ENCODE measurements at regions not wholly inside any gene's neighbourhood (a gene's known extent, or its start where the extent isn't known, plus 50 kb on each side); places are given as distances from the start of the nearest gene placed in this dataset.

- no peak overlapping the region for H3K4me3 ChIP-seq (ENCODE audit: low read depth, low read length)
- DNase-seq (ENCODE audit: low read depth) = peak; percentile 82
These were observed 221.9 kb downstream of the TSHZ3 start for GRCh38 chr19:31127134-31127967.

DNA sequence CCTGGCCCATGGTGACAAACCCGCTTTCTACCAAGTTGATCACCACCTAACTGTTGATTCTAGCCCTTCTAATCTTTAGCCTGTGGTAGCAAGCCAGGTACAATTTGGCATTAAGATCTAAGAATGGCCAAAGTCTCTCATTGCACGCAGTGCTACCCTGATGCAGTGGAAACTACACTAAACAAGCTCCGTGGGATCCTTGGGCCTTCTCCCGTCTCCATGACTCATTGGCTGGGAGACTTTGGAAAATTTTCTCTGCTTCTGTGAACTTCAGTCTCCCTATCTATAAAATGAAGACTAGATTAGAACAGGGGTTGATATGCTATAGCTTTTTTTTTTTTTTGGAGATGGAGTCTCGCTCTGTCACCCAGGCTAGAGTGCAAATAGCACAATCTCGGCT is 223.0 kb downstream of the TSHZ3 start:
- DNase-seq (ENCODE audit: low read depth) = no peak
- H3K4me3 ChIP-seq (ENCODE audit: low read depth, low read length) = no peak overlapping the region

- no peak for DNase-seq (ENCODE audit: low read depth)
These were observed 224.2 kb downstream of the TSHZ3 start for GRCh38 chr19:31125071-31125470.

GRCh38 chr19:31121501-31121900 is 227.7 kb downstream of the TSHZ3 start:
- no peak for DNase-seq (ENCODE audit: low read depth)
- H3K4me3 ChIP-seq (ENCODE audit: low read depth, low read length) = no peak overlapping the region

More at GRCh38 chr19:31125071-31125470, 224.2 kb downstream of the TSHZ3 start:
- no peak overlapping the region for H3K4me3 ChIP-seq (ENCODE audit: low read depth, low read length)

DNA sequence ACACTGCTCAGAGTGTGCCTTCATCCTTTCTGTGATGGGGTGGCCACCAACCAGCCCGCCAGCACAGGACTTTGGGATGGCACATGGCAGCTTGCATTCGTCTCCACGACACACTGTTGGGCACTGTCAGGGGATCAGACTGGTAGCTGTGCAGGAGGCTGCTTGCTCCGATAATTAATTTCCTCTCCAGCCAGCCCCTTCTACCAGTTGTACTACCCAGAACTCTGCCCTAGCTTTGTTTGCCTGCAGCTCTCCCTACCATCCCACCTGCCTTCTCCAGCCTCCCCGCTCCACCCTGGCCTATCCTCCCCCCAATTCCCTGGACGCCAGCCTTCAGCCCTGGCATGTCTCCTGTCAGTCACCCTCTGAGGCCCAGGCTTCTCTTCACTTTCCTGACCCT is 228.3 kb downstream of the TSHZ3 start:
- no peak overlapping the region for H3K4me3 ChIP-seq (ENCODE audit: low read depth, low read length)
- DNase-seq (ENCODE audit: low read depth) = no peak

GRCh38 chr19:31119951-31120690 is 229.1 kb downstream of the TSHZ3 start:
- DNase-seq (ENCODE audit: low read depth) = no peak
- no peak overlapping the region for H3K4me3 ChIP-seq (ENCODE audit: low read depth, low read length)

- DNase-seq (ENCODE audit: low read depth) = no peak
- H3K4me3 ChIP-seq (ENCODE audit: low read depth, low read length) = no peak overlapping the region
These were observed 230.2 kb downstream of the TSHZ3 start for GRCh38 chr19:31118986-31119385.

- DNase-seq (ENCODE audit: low read depth) = no peak
- no peak overlapping the region for H3K4me3 ChIP-seq (ENCODE audit: low read depth, low read length)
These were observed 230.8 kb downstream of the TSHZ3 start for GRCh38 chr19:31118287-31118955.

DNA sequence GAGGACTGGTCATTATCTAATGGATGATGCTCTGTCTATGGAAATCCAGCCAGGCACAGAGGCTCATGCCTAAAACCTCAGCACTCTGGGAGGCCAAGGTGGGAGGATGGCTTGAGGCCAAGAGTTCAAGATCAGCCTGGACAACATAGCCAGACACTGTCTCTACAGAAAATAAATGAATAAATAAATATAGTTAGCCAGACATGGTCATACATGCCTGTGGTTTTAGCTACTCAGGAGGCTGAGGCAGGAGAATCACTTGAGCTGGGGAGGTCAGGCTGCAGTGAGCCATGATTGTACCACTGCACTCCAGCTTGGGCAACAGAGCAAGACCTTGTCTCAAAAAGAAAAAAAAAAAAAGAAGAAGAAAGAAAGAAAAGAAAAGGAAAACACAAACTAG is 234.7 kb downstream of the TSHZ3 start:
- no peak overlapping the region for H3K4me3 ChIP-seq (ENCODE audit: low read depth, low read length)
- no peak for DNase-seq (ENCODE audit: low read depth)

DNA sequence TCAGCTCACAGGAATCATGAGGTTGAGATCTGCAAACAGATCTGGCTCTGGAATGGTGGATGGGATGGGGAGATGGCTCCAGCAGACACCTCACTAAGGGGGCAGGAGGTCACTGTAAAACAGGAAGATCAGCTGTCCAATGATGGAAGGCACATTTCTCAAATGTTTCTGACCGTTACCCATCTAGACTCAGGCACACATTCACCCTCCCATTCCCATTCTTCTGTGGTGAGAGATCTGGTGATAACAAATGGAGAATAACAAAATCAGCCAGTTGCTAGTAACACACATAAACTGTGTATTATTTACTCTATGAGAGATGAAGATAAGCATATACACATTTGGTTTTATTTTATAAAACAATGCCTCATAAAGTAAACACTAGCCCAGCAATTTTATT is 235.9 kb downstream of the TSHZ3 start:
- no peak overlapping the region for H3K4me3 ChIP-seq (ENCODE audit: low read depth, low read length)
- DNase-seq (ENCODE audit: low read depth) = no peak

- no peak for DNase-seq (ENCODE audit: low read depth)
- no peak overlapping the region for H3K4me3 ChIP-seq (ENCODE audit: low read depth, low read length)
These were observed 237.1 kb downstream of the TSHZ3 start for GRCh38 chr19:31112158-31112557.

DNA sequence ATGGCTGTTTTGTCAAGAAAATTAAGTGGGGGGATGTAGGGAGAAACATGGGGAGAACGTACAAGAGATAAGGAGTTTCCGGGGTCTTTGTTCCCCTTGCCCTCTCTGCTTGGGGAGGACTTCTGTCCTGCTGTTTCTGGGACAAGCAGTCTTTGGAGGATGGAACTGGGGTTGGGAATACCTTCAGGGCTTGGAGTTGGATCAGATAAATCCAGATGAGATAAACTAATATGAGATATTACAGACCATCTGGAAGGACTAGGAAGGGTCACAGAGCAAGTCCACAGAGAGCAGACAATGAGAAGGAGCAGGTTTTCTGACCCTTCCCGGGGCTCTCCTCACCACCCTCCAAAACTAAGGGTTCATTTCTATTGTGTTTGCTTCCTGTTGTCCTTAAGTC is 237.5 kb downstream of the TSHZ3 start:
- H3K4me3 ChIP-seq (ENCODE audit: low read depth, low read length) = no peak overlapping the region
- no peak for DNase-seq (ENCODE audit: low read depth)

DNA sequence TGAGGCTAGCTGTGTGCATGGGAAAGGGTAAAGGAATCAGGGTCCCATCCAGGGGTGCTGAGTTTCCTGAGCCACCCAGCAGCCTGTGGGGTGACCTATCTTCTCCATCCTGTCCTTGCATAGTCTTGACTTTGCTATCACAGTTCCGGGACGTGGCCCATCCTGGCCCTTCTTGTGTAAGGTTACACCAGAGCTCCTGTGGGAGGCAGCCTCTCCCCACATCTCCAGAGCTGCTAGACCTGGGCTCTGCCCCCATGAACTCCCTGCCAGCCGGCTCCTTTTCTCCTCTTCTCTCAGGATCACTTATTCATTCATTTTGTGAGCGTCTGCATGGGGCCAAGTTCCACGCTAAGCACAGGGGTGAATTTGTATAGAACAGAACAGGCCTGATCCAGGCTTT is 238.9 kb downstream of the TSHZ3 start:
- H3K4me3 ChIP-seq (ENCODE audit: low read depth, low read length) = no peak overlapping the region
- no peak for DNase-seq (ENCODE audit: low read depth)

DNA sequence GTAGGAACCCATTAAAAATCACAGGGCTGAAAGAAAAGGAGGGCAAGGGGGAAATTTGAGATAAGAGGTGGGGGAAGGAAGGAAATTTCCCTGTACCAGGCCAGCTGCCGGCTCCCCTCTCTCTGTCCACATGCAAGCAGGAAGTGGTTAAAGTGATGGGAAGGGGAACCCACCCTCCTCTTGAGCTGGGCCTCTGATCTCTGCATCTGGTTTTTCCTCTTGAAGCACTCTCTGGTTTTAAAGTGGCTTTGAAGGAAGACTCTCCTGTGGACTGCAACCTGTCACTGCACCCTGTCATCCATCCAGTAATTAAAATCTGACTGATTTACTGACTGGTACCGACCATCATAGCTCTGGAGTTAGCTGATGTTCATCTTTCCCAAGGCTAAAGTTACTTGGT is 239.6 kb downstream of the TSHZ3 start:
- no peak for DNase-seq (ENCODE audit: low read depth)
- no peak overlapping the region for H3K4me3 ChIP-seq (ENCODE audit: low read depth, low read length)

GRCh38 chr19:31107096-31107495 is 242.1 kb downstream of the TSHZ3 start:
- H3K4me3 ChIP-seq (ENCODE audit: low read depth, low read length) = no peak overlapping the region
- DNase-seq (ENCODE audit: low read depth) = no peak

GRCh38 chr19:31105761-31106160 is 243.5 kb downstream of the TSHZ3 start:
- H3K4me3 ChIP-seq (ENCODE audit: low read depth, low read length) = no peak overlapping the region
- DNase-seq (ENCODE audit: low read depth) = no peak

GRCh38 chr19:31104451-31104850 is 244.8 kb downstream of the TSHZ3 start:
- no peak overlapping the region for H3K4me3 ChIP-seq (ENCODE audit: low read depth, low read length)
- no peak for DNase-seq (ENCODE audit: low read depth)

DNA sequence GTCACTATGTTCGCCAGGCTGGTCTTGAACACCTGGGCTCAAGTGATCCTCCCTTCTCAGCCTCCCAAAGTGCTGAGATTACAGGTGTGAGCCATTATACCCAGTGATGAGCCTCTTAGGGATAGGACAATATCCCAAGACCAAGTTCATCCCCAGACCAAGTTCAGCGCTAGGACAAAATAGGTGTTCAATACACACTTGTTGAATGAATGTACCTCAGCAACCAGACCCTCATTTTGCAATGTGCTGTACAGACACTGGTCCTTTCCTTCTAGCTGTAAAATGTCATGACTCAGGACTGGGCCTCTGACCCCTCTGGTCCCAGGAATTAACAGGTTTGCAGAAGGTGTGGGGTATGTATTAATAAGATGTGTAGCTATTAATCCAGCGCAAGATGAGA is 246.0 kb downstream of the TSHZ3 start:
- no peak for DNase-seq (ENCODE audit: low read depth)
- no peak overlapping the region for H3K4me3 ChIP-seq (ENCODE audit: low read depth, low read length)

- no peak for DNase-seq (ENCODE audit: low read depth)
- H3K4me3 ChIP-seq (ENCODE audit: low read depth, low read length) = no peak overlapping the region
These were observed 246.6 kb downstream of the TSHZ3 start for GRCh38 chr19:31102674-31103073.

DNA sequence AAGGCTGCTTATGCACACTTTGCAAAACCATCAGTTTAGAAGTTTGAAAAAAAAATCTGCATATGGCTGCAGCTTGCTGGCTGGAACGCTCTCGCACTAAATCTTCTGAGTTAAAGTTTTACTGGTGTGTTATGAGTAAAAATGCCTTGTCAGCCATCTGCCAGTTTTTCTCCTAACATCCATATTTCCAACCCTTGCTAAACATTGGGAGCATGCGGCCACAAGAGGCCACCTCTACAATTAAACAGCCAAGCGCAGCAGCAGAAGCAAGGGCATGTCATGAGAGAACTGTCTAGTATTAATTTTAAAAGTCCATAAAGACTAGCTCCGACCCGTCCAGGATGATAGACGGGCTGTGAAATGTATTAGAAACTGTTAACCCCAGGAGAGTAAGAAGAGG is 248.3 kb downstream of the TSHZ3 start:
- DNase-seq (ENCODE audit: low read depth) = no peak
- no peak overlapping the region for H3K4me3 ChIP-seq (ENCODE audit: low read depth, low read length)
